22Rv1 (cell line): ENCODE measurements at regions not wholly inside any gene's neighbourhood (a gene's known extent, or its start where the extent isn't known, plus 50 kb on each side); places are given as distances from the start of the nearest gene placed in this dataset.

Experiments used
- CTCF ChIP-seq: fragments of 450-650 bp; IDR thresholded peaks from 2 replicates; pipeline ENCODE4 v1.5.1; 2017; ENCODE audit warnings: mild to moderate bottlenecking
- ZFX ChIP-seq: fragments of 450-650 bp; IDR thresholded peaks from 2 replicates; pipeline ENCODE4 v1.6.1; 2017; ENCODE audit warnings: antibody characterized with exemption, borderline replicate concordance

GRCh38 chr10:44723082-44723481 lies 188.1 kb upstream of the TMEM72 start:
- no peak for TF ChIP-seq CTCF
- no peak for TF ChIP-seq ZFX
